Large intestine (tissue), 3 donors: ENCODE measurements at regions not wholly inside any gene's neighbourhood (a gene's known extent, or its start where the extent isn't known, plus 50 kb on each side); places are given as distances from the start of the nearest gene placed in this dataset.
"Not testable (repeated sequence)": the region's sequence is repeated elsewhere in the genome, so short reads cannot be mapped to it uniquely, and the experiment has no call there.

Experiments used
- DNase-seq, 2 donors: peaks; one replicate each; pipeline versions ENCODE4 v3.0.0 to v3.0.0-alpha.2; 2013
- H3K27ac ChIP-seq: one replicate; pipeline ENCODE4 v1.5.1; 2013; ENCODE audit warnings: low read length
- H3K27me3 ChIP-seq: 2 replicates; pipeline ENCODE4 v1.6.1; 2013; ENCODE audit warnings: low read length; ENCODE audit not compliant: control insufficient read depth, insufficient read depth
- H3K36me3 ChIP-seq: 2 replicates; pipeline ENCODE4 v1.6.1; 2013; ENCODE audit warnings: low read length; ENCODE audit not compliant: control insufficient read depth, insufficient read depth
- H3K4me1 ChIP-seq: one replicate; pipeline ENCODE4 v1.6.1; 2013; ENCODE audit warnings: low read length; ENCODE audit not compliant: control insufficient read depth, insufficient read depth
- H3K4me3 ChIP-seq: one replicate; pipeline ENCODE4 v1.5.1; 2013; ENCODE audit warnings: low read length
- H3K9me3 ChIP-seq: one replicate; pipeline ENCODE4 v1.6.1; 2013; ENCODE audit warnings: mild to moderate bottlenecking, low read depth, low read length, moderate library complexity; ENCODE audit not compliant: control insufficient read depth
- whole genome bisulfite sequencing: methylation state at CpG from one replicate; pipeline ENCODE4 v1.1.5; 2013; ENCODE audit warnings: low lambda C conversion rate; ENCODE audit not compliant: insufficient coverage; 5-methylcytosine and 5-hydroxymethylcytosine counted together

- H3K4me3 ChIP-seq: no peak overlapping the region
- H3K9me3 ChIP-seq: no peaks in the 10 kb centered on the region
- no peaks in the 10 kb centered on the region for H3K36me3 ChIP-seq
- H3K27ac ChIP-seq: no peak overlapping the region
- DNase-seq: no peak
- H3K4me1 ChIP-seq: no peaks in the 10 kb centered on the region
- H3K27me3 ChIP-seq: no peaks in the 10 kb centered on the region
- no CpG with 5 or more reads among the region's 12 CpGs for WGBS
These were observed 175.0 kb downstream of the KLF13 start for GRCh38 chr15:31501536-31502157.

- no peaks in the 10 kb centered on the region for H3K27me3 ChIP-seq
- H3K36me3 ChIP-seq: no peaks in the 10 kb centered on the region
- H3K9me3 ChIP-seq: no peaks in the 10 kb centered on the region
- H3K27ac ChIP-seq: no peak overlapping the region
- H3K4me3 ChIP-seq: no peak overlapping the region
- no peak for DNase-seq
- WGBS: no CpG with 5 or more reads among the region's 13 CpGs
- no peaks in the 10 kb centered on the region for H3K4me1 ChIP-seq
These were observed 176.1 kb downstream of the KLF13 start for GRCh38 chr15:31502541-31503229.

GRCh38 chr15:31503256-31503655 lies 176.6 kb downstream of the KLF13 start:
- H3K27ac ChIP-seq: no peak overlapping the region
- no CpG with 5 or more reads among the region's 6 CpGs for WGBS

GRCh38 chr15:31503758-31504461 lies 177.3 kb downstream of the KLF13 start:
- no peak for DNase-seq
- Histone ChIP-seq H3K9me3 (no peaks in the 10 kb centered on the region), H3K4me3 (no peak overlapping the region), H3K27ac (no peak overlapping the region), H3K4me1 (no peaks in the 10 kb centered on the region), H3K27me3 (no peaks in the 10 kb centered on the region), H3K36me3 (no peaks in the 10 kb centered on the region)
- WGBS: 100% methylated on average over 2 of the region's 17 CpGs

More at GRCh38 chr15:31503256-31503655, 176.6 kb downstream of the KLF13 start:
- Histone ChIP-seq H3K4me3 (no peak overlapping the region), H3K4me1 (no peaks in the 10 kb centered on the region), H3K36me3 (no peaks in the 10 kb centered on the region), H3K9me3 (no peaks in the 10 kb centered on the region), H3K27me3 (no peaks in the 10 kb centered on the region)
- no peak for DNase-seq

- H3K27ac ChIP-seq: no peak overlapping the region
- no peak overlapping the region for H3K4me3 ChIP-seq
- H3K4me1 ChIP-seq: no peaks in the 10 kb centered on the region
- DNase-seq: no peak
- no peaks in the 10 kb centered on the region for H3K36me3 ChIP-seq
- WGBS: no CpG with 5 or more reads among the region's 7 CpGs
- no peaks in the 10 kb centered on the region for H3K9me3 ChIP-seq
- no peaks in the 10 kb centered on the region for H3K27me3 ChIP-seq
These were observed 177.8 kb downstream of the KLF13 start for GRCh38 chr15:31504462-31504839.

GRCh38 chr15:31507573-31507972 lies 180.9 kb downstream of the KLF13 start:
- H3K27ac ChIP-seq, H3K27me3 ChIP-seq, H3K36me3 ChIP-seq, H3K4me3 ChIP-seq, H3K9me3 ChIP-seq, H3K4me1 ChIP-seq, DNase-seq: not testable (repeated sequence)
- WGBS: 80% methylated on average over 1 of the region's 5 CpGs

GRCh38 chr15:31508656-31509055 lies 182.0 kb downstream of the KLF13 start:
- Histone ChIP-seq H3K9me3 (no peaks in the 10 kb centered on the region), H3K27ac (no peak overlapping the region), H3K4me1 (no peaks in the 10 kb centered on the region), H3K27me3 (no peaks in the 10 kb centered on the region), H3K36me3 (no peaks in the 10 kb centered on the region), H3K4me3 (no peak overlapping the region)
- 87% methylated on average over 3 of the region's 10 CpGs for WGBS
- DNase-seq: no peak

GRCh38 chr15:31510057-31510456 lies 183.4 kb downstream of the KLF13 start:
- no peak overlapping the region for H3K4me3 ChIP-seq
- no peak overlapping the region for H3K27ac ChIP-seq
- no peaks in the 10 kb centered on the region for H3K9me3 ChIP-seq
- H3K4me1 ChIP-seq: no peaks in the 10 kb centered on the region
- no peak for DNase-seq
- H3K27me3 ChIP-seq: no peaks in the 10 kb centered on the region
- no CpG with 5 or more reads among the region's 11 CpGs for WGBS
- H3K36me3 ChIP-seq: no peaks in the 10 kb centered on the region

GRCh38 chr15:31511707-31512310 lies 185.2 kb downstream of the KLF13 start:
- Histone ChIP-seq H3K27me3 (no peaks in the 10 kb centered on the region), H3K27ac (no peak overlapping the region), H3K4me1 (no peaks in the 10 kb centered on the region), H3K9me3 (no peaks in the 10 kb centered on the region), H3K36me3 (no peaks in the 10 kb centered on the region), H3K4me3 (no peak overlapping the region)
- DNase-seq: no peak
- WGBS: 64% methylated on average over 5 of the region's 7 CpGs

- Histone ChIP-seq H3K4me3 (no peak overlapping the region), H3K27me3 (no peaks in the 10 kb centered on the region), H3K36me3 (no peaks in the 10 kb centered on the region), H3K27ac (no peak overlapping the region), H3K9me3 (no peaks in the 10 kb centered on the region), H3K4me1 (no peaks in the 10 kb centered on the region)
- no peak for DNase-seq
- WGBS: no CpG with 5 or more reads among the region's 7 CpGs
These were observed 186.5 kb downstream of the KLF13 start for GRCh38 chr15:31513178-31513577.
